ENCODE measurements at regions not wholly inside any gene's neighbourhood (a gene's known extent, or its start where the extent isn't known, plus 50 kb on each side); places are given as distances from the start of the nearest gene placed in this dataset.
A peak's percentile ranks its signal among the peaks of the same experiment; 100 is the strongest.

- no peak for DNase-seq
These were observed 484.5 kb downstream of the PDGFC start for GRCh38 chr4:156487107-156487506.

GRCh38 chr4:156481845-156482244, 489.8 kb downstream of the PDGFC start:
- no peak for DNase-seq

GRCh38 chr4:156477636-156478035, 494.0 kb downstream of the PDGFC start:
- no peak for DNase-seq

- DNase-seq, result peak; percentile 99
These were observed 495.2 kb downstream of the PDGFC start for GRCh38 chr4:156476359-156476758.

- peak; percentile 82 for DNase-seq
These were observed 496.3 kb downstream of the PDGFC start for GRCh38 chr4:156475322-156475721.

GRCh38 chr4:156473151-156473550, 498.4 kb downstream of the PDGFC start:
- DNase-seq, result no peak

- DNase-seq, result peak; percentile 72
These were observed 499.0 kb downstream of the PDGFC start for GRCh38 chr4:156472624-156473023.

- no peak for DNase-seq
These were observed 505.9 kb upstream of the CTSO start for GRCh38 chr4:156459584-156459983.

- DNase-seq, result no peak
These were observed 503.2 kb upstream of the CTSO start for GRCh38 chr4:156456830-156457229.

GRCh38 chr4:156443488-156443887, 489.8 kb upstream of the CTSO start:
- no peak for DNase-seq

- peak; percentile 43 for DNase-seq
These were observed 489.2 kb upstream of the CTSO start for GRCh38 chr4:156442912-156443311.

GRCh38 chr4:156439576-156440200, 486.0 kb upstream of the CTSO start:
- no peak for DNase-seq

- DNase-seq, result no peak
These were observed 484.0 kb upstream of the CTSO start for GRCh38 chr4:156437666-156438065.

GRCh38 chr4:156422576-156422975, 468.9 kb upstream of the CTSO start:
- DNase-seq, result peak; percentile 29

GRCh38 chr4:156420623-156421022, 467.0 kb upstream of the CTSO start:
- DNase-seq, result peak; percentile 83

GRCh38 chr4:156419080-156419685, 465.5 kb upstream of the CTSO start:
- DNase-seq, result peak; percentile 41

GRCh38 chr4:156414406-156414805, 460.7 kb upstream of the CTSO start:
- no peak for DNase-seq

GRCh38 chr4:156413239-156414135, 459.8 kb upstream of the CTSO start:
- DNase-seq, result no peak

- DNase-seq, result no peak
These were observed 457.9 kb upstream of the CTSO start for GRCh38 chr4:156411531-156411930.

GRCh38 chr4:156408749-156409148, 455.1 kb upstream of the CTSO start:
- DNase-seq, result no peak

GRCh38 chr4:156401371-156401770, 447.7 kb upstream of the CTSO start:
- DNase-seq, result peak; percentile 55

GRCh38 chr4:156396534-156396933, 442.9 kb upstream of the CTSO start:
- no peak for DNase-seq

GRCh38 chr4:156391325-156391653, 437.6 kb upstream of the CTSO start:
- DNase-seq, result no peak
